ENCODE measurements at regions not wholly inside any gene's neighbourhood (a gene's known extent, or its start where the extent isn't known, plus 50 kb on each side); places are given as distances from the start of the nearest gene placed in this dataset.
"Not testable (repeated sequence)": the region's sequence is repeated elsewhere in the genome, so short reads cannot be mapped to it uniquely, and the experiment has no call there.

DNA sequence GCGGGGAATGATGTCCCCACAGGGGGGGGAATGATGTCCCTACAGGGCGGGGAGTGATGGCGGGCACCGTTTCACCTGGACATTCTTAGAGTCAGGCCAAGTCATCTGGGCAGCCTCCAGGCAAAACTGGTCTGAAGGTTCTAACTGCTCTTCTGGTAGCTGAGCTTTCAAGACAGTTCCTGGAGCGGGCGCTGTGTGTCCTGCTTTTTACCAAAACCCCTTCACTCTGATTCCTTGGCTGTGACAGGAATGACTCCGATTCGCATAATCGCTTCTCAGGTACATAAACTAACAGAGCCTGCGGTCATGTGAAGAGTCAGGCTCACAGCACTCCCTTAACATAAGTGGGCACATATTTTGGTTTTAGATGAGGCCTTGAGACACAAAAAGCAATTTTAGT lies 836.0 kb downstream of the TRIML1 start:
- DNase-seq, result no peak

DNA sequence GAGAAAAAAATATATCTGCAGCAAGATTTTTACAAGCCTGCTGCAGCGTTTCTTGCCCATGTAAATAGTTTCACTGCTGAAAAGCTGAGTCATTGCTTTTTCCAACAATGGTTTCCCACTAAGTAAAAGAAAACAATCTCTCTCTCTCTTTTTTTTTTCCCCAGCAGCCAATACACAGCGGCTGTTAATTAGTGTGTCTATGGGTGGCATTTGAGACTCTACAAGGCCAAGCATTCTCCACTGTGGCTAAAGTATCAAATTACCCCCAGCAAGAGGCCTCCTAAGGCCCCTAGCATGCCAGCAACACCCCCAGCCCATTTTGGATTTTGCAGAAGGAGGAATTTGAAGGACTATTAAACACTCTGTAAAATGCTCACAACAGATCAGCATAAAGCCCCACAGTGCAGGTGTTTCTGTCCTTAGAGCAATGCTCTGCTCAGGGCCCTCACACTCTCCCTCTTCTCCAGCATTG lies 837.4 kb downstream of the TRIML1 start:
- no peak for DNase-seq

DNA sequence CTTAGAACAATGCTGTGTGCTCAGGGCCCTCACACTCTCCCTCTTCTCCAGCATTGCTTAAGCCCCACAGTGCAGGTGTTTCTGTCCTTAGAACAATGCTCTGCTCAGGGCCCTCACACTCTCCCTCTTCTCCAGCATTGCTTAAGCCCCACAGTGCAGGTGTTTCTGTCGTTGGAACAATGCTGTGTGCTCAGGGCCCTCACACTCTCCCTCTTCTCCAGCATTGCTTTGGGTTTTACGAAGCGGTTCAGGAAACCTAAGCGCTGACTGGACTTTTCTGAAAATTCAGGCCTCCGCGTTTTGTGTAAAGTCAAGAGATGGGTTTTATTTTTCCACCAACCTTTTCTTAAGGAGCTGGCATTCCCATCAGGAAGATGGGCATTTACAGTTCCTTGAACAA lies 838.0 kb downstream of the TRIML1 start:
- not testable (repeated sequence) for DNase-seq

DNA sequence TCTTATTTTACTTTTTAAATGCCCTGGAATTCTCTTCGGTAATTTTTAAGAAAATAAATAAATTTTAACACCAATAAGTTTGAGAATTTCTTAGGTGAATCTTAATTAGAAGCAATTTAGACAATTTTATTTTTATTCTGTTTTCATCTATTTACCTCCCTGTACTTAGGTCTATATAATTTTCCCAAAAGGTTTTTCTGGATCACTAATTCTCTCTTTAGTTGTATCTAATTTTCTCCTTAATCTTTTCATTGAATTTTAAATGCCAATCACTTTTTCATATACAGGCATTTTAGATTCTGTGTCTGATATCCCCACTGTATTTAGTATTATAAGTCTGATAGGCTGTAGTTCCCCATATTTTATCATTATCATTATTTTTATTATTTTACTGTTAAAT lies 845.3 kb downstream of the TRIML1 start:
- no peak for DNase-seq

DNA sequence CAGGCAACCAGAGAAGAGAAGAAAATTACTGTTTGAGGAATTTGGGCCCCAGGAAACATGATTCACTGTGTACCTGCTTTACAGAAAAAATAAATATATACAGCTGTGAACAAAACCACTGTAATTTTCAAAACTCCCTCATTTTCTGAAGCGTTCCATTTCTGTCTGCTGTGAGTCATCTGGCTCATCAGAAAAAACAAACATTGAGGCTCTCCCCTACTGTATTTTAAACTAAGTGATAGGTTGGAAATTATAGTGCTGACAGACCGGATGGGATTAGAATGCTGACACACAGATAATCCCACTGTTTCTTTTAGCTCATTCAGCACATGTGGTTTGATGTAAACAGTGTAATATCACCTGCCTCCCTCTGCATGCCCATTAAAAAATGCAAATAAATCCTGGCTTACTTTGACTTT lies 847.0 kb downstream of the TRIML1 start:
- no peak for DNase-seq

DNA sequence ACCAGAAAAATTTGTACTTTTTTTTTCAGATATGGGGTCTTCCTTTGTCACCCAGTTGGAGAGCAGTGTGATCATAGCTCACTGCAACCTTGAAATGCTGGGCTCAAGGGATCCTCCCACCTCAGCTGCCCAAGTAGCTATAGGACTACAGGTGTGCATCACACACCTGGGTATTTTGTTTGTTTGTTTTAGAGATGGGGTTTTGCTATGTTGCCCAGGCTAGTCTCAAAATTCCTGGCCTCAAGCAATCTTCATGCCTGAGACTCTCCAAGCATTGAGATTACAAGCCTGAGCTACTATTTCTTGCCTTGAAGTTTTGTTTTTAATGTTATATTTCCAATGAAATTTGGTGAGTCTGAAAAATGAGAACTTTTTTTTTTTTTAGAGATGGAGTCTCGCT lies 847.8 kb downstream of the TRIML1 start:
- no peak for DNase-seq

DNA sequence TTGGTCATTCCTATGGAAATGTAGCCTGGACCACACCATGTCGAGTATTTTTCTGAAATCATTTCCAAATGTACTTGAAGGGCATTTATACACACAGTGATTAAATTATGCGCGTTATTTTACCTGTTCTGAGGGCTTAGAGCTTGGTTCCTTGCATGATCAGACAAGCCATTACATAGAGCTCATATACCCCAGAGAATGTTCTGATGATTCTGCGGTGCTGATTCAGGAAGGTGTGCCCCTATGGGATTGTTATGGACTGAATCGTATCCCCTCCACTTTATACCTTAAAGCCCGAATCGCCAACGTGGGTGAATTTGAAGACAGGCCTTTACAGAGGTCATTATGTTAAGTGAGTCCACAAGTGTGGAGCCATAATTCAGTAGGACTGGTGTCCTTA lies 848.9 kb downstream of the TRIML1 start:
- no peak for DNase-seq

DNA sequence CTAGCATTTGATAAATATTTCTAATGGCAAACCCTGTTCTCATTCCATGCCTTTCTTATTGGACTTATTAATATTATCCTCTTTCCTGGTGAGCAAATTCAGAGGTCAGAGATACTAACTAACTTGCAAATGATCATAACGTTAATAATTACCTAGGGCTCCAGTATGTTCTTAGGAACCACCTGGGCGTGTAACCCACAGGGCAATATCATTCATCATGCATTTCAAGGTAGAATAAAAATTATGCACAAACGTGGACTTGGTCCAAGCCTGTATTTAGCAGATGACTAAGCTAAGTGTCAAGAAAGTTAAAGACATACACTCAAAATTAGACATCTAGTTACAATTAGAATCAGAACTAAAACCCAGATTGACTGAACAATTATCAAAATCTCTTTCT lies 850.1 kb downstream of the TRIML1 start:
- DNase-seq, result no peak

DNA sequence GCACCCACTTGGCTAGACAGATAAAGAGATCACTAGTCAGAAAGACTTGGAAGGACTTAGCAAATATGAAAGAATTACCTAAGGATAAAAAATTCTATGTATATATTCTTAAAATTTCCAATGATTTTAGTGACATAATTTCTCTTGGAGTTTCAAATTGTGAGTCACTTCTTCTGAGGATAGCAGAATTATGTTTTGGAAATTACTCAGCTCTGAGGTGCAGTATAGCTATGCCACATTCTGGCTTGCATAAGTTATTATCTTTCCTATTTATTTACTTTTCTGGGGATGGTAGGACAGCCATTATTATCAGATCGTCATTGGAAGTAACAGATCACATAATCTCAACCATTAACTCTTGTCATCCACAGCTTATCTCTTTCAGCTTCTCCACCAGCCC lies 853.5 kb downstream of the TRIML1 start:
- DNase-seq, result no peak

DNA sequence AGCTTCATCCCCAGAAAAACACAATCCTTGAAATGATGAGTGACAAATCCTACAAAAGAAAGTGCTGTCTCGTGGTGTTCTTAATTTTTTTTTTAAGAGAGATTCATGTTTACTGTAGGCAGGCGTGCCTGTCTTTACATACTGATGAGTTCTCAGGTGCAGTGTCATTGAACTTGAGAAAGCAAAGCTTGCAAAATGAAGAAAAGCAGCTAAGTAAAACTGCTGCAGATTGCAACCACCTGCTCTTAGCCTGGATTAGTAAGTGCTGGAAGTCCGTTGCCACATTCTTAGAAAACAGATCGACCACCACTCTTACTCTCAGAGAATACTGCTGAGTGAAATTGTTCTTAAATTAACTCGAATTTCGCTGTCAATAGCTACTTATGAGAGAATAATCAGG lies 854.6 kb downstream of the TRIML1 start:
- no peak for DNase-seq

DNA sequence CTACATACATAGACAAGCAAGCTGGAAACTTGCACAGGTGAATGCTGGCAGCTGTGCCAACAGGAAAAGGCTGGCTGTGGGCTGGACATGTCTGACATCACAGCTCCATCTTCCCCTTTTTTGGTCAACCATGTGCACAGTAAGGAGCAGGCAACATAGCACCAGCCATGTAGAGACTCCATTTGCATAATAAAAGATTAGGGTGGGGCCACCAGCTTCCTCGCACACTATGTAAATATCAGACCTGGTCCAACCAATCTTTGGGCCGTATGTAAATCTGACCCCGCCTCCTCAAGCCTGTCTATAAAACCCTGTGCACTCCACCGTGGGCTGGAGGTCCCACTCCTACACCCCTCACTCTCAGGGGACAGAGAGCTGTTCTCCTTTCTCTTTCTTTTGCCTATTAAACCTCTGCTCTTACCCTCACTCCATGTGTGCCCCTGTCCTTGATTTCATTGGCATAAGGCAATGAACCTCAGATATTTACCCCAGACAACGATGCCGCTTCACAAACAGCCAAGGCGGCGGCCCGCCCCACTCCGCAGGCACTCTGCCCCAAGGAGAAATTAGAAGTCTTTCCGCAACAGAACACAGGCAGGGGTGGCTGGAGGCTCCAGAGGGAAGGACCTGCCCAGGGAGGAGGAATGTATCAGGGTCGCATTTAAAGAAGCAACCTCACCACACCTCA lies 862.2 kb downstream of the TRIML1 start:
- no peak for DNase-seq

DNA sequence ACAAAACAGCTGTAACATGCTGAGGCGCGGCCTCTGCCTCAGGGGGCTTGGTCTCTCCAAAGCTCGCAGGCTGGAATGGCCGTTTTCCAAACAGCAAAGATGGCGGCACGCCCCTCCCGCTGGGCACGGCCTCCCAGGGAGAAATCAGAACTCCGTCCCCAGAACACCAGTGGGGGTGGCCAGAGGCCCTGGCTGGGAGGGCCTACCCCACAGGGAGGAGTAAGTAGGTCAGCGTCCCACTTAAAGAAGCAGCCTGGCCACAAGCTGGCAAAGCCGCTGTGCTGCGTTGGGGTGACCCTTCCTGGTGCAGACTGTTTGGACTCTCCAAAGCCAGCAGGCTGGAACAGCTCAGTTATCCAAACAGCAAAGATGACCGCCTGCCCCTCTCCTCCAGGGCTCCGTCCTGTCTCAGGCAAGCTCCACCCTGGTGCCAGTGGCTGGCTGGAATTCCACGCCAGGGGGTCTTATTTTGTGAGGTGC lies 862.8 kb downstream of the TRIML1 start:
- DNase-seq, result no peak

DNA sequence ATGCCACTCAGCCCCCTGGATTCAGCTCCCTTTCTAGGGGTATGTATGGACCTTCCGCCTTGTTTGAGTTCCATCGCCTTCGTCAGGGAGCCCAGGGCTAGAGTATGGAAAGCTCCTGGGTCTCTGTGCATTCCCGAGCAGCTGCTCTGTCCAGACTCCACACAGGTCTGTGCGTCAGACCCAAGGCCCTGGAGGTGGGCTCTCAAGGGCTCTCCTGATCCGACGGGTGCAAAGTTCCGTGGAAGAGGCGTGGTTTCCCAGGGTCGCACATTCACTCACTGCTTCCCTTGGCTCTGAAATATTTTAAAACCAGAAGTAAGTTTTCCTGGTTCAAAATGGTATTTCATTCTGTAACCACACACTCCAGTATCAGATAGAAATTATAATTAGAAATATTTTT lies 863.2 kb downstream of the TRIML1 start:
- no peak for DNase-seq

DNA sequence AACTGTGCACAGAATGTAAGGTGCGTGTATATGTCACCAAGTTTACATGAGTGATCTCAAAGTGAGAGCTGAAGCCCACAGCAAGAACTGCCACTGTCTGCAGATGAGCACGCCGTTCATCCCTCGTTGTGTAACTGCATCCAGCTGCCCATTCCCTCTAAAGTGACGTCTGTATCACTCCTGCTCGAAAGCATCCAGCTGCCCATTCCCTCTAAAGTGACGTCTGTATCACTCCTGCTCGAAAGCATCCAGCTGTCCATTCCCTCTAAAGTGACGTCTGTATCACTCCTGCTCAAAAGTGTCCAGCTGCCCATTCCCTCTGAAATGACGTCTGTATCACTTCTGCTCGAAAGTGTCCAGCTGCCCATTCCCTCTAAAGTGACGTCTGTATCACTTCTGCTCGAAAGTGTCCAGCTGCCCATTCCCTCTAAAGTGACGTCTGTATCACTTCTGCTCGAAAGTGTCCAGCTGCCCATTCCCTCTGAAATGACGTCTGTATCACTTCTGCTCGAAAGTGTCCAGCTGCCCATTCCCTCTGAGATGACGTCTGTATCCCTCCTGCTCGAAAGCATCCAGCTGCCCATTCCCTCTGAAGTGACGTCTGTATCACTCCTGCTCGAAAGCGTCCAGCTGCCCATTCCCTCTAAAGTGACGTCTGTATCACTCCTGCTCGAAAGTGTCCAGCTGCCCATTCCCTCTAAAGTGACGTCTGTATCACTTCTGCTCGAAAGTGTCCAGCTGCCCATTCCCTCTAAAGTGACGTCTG lies 871.4 kb downstream of the TRIML1 start:
- DNase-seq, result not testable (repeated sequence)

DNA sequence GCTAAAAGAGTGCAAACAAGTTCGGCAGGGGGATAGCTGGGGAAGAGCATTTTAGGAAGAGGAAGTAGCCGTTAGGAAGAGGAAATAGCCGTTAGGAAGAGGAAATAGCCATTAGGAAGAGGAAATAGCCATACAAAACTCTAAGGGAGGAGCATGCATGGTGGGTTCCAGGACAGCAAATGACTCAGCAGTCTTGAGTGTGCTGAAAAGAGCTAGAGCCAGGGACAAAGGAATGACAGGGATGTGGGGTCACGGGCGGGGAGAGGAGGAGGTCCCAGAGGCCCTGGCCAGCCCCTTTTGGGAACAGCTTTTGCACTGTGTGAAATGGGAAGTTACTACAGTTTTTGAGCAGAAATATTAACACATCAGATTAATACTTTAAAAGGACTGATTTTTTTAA lies 882.6 kb downstream of the TRIML1 start:
- no peak for DNase-seq

DNA sequence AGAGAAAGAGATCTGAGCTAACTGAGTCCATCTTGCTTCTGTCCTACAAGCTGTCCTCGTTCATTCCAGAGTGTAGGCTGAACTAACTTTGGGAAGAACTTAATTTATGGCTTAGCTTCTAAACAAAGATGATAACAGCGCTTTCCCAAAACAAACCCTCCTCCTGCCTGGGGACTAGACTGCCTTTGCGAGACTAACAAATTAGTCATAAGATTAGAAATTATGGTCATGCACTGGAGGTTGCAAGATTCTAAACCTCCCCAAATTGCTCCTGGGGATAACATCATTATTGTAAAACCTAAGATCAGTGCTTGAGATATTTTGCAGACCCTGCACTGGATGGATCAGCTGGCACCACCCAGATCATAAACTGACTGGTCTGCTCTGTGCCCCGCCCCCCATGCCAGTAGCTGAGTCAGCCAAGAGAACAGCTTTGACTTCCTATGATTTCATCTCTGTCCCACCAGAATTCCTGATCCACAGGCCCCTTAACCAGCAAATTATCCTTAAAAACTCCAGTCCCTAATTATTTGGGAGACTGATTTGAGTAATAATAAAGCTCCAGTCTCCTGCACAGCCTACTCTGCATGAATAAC lies 883.3 kb downstream of the TRIML1 start:
- DNase-seq, result no peak

DNA sequence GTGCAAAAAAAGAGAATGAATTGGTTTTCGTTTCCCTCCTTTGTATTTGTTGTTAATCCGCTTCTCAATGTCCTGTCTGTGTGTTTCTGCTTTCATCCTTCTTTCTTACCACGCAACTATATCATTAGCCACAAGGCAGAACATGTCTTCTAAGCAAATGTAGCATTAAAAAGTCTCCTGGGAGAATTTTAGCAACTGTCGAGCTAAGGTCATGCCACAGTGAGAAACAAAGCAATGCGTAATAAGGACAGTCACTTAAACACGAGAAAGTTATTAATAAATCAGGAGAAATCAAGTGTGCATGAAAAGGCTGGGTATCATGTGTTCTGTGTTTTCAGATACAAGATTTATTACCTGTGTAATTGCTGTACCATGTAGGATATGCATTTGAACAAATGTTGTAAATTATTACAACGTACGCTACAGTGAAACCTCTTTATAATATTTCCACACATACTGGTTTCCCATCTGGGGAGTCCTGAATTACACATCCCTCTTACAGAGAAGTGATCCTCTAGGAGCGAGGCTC lies 890.8 kb downstream of the TRIML1 start:
- DNase-seq, result no peak

DNA sequence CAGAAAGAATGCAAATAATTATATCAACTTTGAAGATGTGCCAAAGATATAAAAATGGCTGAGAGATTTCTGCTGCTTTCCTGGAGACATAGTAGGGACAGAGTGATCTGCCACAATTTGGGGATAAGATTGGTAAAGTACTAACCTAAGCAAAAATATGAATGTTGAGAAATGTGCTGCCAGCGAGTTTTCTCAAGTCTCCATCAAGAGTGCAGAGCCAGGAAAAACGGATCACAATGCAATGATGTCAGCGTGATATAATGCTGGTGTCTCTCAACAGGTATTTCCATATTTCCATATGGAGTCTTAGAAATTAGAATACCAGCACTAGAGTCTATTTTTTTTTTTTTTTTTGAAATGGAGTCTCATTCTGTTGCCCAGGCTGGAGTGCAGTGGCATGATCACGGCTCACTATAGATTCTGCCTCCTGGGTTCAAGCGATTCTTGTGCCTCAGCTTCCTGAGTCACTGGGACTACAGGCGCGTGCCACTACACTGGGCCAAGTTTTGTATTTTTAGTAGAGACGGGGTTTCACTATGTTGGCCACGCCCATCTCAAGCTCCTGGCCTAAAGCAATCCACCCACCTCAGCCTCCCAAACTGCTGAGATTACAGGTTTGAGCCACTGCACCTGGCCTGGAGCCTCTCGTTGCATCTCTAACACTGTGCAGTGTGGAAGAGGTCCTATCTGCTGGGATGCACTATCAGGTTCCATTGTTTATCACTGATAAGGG lies 893.5 kb downstream of the TRIML1 start:
- DNase-seq, result no peak

DNA sequence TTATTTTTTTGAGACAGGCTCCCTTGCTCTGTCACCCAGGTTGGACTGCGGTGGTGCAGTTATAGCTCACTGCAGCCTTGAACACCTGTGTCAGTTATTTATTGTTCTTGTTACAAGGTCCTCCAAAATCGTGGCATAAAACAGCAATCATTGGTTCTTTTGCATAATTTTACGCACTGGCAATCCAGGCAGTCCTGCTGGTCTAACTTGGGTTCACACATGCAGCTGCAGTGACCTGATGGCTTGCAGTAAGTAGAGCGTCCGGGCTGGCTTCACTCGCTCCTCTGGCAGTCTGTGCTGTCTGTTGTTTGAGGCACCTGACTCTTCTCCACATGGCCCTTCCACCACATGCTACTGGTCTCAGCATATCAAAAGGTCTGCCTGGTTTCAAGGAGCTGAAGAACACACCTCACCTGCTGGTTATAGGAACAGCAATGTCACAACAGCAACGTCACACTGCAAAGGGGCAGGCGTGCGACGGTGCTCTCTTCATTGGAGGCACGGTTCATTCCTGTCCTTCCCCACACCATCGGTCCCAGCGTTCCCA lies 894.6 kb downstream of the TRIML1 start:
- DNase-seq, result no peak

DNA sequence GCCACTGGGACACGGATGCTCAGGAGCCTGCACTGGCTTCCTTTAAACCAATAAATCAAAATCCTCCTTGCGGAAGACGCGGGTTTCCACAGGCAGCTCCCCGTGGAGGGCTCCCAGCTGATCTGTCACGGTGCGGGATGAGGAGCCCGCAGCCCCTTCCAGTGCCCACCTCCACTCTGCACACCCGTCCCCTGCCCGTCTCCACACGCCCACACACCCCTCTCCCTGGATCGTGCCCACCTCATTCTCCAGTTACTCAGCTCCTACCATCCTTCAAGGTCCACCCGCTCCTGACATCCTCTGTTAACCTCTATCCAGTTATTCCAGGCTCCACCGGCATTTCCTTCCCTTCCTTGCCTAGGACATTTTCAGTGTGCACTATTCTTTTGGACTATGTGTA lies 895.9 kb downstream of the TRIML1 start:
- no peak for DNase-seq

DNA sequence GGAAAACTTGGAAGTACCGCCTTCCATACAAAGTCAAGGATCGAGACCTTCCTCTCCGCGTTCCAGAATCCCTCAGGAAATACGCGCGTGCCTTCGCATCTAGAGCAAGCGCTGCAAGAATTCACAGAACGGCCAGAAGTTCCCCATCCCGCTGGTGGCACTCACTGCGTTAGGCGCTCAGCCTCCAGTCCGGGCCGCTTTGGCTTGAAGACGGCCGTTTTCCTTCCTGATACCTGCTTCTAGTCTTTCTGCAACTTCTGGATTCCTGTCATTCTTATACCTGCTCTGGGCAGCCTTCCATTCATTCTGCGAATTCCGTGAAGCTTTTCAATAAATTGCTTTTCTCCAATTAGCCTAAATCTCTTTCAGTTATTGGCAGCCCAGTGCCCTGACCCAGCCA lies 896.4 kb downstream of the TRIML1 start:
- DNase-seq, result no peak

DNA sequence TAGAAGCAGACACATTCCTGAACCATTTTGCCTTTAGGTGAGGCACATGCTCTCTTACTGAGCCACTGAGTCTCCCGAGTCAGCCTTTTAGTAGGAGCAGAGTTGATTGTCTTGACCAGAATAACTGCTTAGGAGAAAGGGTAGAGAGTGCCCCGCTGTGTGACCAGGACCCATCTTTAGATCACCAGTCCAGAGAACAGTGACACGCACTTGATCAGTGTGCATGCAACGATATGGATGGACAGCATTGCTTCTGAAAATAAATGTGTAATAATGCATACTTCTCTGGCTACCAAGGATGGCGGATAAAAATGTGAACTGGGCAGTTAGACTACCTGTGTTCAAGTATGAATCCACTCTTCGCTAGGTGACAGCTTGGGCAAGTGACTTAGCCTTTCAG lies 897.7 kb downstream of the TRIML1 start:
- DNase-seq, result no peak

DNA sequence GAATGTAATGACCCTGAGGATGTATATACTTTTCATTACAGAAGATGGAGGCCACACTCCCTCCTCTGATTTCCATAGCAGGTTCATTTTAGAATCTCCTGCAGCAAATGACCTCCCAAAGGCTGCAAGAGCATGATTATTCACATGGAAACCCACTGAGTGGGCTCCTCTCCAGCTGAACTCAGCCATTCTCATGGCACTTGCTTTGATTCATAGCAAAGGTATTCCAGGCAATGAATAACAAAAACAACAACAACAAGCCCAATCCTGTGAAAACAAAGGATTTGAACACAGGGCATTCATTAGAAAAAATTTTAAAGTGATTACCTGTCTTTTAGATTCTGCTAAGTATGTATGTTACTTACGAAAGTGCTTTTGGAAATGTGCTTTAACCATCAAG lies 894.0 kb upstream of the FRG1 start:
- no peak for DNase-seq
